Mucosa of gallbladder (tissue), 1 donor: ENCODE measurements at regions not wholly inside any gene's neighbourhood (a gene's known extent, or its start where the extent isn't known, plus 50 kb on each side); places are given as distances from the start of the nearest gene placed in this dataset.
A peak's percentile ranks its signal among the peaks of the same experiment; 100 is the strongest.
"Not testable (repeated sequence)": the region's sequence is repeated elsewhere in the genome, so short reads cannot be mapped to it uniquely, and the experiment has no call there.

ENCODE experiments used
- DNase-seq: peaks from one replicate; pipeline ENCODE4 v3.0.0-alpha.2; 2020; ENCODE audit warnings: low spot score
- donor health status: DM: no; HTN: no; CAD: no.

DNA sequence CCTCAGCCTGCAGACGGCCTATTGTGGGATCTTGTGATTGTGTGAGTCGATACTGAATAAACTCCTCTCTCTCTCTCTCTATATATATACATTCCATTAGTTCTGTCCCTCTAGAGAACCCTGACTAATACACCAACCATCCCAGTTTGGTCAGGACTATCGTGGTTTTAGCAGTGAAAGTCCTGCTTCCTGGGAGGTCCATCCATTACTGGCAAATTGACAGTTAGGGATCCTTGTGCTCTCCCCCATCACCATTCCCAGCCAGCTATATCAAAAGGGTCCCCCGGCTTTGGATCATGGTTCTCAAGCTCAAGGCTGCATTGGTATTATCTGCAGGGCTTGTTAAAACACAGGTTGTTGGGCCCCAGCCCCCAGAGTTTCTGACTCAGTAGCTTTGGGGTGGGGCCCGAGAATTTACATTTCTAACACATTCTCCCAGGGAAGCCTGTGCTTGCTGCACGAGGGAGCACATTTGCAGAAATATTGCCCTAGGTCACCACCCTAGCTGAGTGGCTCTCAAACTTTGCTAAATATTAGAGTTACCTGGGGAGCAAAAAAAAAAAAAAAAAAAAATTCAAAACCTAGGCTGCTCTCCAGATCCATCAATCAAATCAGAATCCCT is 899.1 kb upstream of the AUTS2 start:
- DNase-seq = no peak

DNA sequence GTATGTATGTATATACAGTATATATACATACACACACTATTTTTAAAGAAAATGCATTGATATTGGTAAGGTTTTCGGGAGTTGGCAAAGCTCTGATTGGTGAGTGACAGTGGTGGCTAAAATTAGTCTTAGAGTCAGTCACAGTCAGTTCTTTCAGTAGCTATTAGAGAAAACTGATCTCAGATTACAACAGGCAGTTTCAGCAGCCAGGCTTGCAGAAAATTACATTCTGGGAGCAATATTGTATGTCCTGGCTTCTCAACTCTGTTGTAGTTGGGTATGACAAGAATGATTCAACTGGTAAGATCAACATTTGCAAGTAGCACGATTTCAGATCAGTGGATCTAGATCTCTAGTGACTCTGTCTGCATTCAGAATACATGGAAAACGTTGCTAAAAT is 897.9 kb upstream of the AUTS2 start:
- DNase-seq = no peak

DNA sequence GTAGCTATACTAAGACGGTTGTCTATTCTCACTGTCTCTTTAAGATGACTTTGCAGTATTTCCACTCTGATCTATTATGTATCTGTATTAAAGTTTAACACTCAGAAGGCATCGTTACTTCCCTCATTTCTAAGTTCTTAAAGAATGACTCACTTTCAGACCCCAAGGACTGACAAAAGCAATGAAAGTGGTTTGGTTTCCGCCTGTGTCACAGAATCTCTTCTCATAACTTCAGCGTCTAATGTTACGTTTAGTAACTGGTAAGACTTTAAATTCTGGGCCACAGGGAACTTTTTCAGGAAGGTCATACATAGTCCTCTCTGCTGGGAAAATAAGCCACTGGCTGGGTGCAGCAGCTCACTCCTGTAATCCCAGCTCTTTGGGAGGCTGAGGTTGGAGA is 892.0 kb upstream of the AUTS2 start:
- no peak for DNase-seq

DNA sequence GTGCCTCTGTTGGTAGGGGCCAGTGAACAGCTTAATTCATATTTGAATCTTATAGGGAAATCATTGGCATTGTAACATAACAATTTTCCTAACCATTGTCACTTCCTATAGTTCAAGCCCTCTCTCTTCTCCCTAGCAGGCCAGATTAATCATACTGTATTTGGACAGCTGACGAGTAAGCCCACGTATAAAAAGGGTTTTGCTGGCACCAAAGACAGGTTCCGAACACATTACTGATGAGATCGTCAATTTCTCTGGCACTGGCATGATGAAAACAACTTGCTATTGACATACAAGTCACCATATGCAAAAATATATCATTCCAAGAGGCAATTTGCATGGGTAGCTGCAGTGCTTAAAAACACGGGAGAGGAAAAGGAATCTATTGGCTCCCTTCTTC is 891.1 kb upstream of the AUTS2 start:
- no peak for DNase-seq

DNA sequence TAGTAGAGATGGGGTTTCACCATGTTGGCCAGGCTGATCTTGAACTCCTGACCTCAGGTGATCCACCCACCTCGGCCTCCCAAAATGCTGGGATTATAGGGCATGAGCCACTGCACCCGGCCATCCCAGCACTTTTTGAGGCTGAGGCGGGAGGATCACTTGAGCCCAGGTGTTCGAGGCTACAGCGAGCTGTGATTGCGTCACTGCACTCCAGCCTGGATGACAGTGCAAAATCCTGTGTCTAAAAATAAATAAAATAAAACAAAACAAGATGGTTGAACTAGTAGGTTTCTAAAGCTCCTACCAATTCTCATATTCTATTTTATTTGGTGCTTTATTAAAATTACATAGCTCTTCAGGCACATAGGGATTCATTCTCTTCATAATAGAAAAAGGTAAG is 890.3 kb upstream of the AUTS2 start:
- DNase-seq = no peak

DNA sequence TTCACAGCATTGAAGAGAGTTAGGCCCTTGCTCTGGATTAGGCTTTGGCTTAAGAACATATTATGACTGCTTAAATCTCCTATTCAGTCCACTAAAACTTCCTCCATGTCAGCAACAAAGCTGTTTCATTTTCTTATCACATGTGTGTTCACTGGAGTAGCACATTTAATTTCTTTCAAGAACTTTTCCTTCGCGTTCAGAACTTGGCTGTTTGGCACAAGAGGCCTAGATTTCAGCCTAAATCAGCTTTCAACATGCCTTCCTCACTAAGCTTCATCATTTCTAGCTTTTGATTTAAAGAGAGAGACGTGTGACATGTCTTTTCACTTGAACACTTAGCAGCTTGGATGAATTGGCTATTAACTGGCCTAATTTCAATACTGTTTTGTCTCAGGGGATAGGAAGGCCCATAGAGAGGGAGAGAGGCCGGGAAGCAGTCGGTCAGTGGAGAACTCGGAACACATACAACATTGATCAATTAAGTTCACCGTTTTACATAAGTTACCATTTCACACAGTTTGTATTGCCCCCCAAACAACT is 885.2 kb upstream of the AUTS2 start:
- no peak for DNase-seq

DNA sequence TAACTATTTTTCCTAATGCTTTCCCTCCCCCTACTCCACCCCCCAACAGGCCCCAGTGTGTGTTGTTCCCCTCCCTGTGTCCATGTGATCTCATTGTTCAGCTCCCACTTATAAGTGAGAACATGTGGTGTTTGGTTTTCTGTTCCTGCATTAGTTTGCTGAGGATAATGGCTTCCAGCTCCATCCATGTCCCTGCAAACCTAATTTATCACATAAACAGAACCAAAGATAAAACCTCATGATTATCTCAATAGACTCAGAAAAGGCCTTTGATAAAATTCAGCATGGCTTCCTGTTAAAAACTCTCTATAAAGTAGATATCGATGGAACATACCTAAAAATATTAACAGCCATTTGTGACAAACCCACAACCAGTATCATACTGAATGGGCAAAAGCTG is 884.1 kb upstream of the AUTS2 start:
- DNase-seq = not testable (repeated sequence)

DNA sequence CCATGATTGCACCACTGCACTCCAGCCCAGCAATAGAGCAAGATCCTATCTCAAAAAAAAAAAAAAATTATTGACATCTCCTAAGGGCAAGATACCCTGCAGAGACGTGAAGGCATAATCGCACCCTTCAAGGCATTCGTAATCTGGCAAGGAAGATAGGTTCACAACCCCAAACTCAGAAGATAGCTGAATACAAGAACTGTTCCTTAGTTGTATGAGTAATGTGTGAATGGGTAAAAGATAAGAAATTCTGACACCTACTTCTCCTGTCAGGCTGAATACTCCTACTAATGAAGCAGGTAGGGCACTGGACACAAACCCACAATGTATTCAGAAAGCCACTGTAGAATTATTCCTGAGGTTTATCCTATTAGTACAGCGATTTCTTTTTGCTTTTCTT is 882.4 kb upstream of the AUTS2 start:
- DNase-seq = no peak

DNA sequence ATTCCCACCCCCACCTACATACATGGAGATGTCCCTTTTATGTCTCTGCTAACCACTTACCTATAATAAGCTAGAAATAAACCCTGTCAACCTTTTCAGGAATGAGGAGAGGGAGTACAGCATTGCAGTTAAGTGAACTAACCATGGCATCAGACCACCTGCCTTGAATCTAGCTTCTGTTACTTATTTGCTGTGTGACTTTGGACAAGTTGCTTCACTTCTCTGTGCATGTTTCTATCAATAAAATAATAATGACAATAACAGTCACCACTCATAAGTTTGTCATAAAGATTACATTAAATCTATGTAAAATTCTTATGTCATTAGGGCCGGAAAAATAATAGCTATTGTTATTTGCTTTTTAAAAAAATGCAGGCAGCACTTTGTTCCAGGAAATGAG is 881.1 kb upstream of the AUTS2 start:
- no peak for DNase-seq

DNA sequence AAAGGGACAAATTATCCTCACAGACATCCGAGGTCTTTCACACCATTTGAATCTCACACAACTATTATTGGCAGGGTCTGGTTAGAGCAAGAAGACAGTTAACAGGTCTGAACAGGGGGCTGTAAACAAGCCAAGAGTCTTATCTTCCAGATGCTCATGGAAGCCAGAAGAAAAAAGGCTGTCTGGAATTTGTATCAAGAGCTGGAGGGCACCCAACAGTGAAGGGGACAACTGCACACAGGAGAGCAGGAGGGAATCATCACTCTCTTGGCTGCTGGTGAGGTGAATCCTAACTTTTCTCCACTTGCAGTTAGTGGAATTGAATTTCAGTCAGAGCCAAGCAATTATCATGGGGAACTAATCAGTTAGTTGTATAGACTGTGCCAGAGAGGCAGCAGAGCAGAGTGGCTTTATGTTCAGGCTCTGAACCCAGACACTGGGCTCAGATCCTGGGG is 880.2 kb upstream of the AUTS2 start:
- no peak for DNase-seq

DNA sequence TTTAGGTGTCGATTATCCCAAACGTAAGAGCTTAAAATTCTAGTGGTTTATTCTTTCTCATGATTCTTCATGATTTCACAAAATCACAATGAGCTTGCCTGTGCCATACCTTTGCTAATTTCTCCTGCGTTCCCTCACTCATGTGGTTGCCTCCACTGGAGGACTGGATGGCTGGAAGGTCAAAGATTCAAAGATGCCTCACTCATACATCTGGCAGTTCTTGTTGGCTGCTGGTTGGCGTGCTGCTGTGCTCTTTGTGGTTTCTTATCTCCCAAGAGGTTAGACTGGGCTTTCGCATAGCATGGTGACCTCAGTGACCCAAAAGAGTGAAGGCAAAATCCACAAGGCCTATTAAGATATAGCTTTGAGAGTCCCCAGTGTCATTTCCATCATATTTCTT is 877.6 kb upstream of the AUTS2 start:
- DNase-seq = no peak

DNA sequence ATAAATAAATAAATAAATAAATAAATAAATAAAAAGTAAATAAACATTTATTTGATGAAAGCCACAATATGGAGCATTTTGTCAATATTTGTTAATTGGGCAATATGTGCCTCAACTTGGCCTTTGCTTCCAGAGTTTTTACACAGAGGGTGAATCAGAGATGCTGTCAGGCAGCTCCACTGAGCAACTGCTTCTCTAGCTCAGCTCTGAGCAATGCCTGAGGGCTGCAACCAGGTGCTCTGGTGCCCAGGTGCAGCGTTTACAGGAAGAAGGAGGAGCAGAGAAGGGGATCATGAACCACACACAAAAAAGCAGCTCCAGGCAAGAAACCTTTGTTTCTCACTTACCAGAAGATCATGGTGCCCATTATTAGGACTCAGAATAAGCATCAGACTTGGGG is 876.2 kb upstream of the AUTS2 start:
- DNase-seq = no peak

DNA sequence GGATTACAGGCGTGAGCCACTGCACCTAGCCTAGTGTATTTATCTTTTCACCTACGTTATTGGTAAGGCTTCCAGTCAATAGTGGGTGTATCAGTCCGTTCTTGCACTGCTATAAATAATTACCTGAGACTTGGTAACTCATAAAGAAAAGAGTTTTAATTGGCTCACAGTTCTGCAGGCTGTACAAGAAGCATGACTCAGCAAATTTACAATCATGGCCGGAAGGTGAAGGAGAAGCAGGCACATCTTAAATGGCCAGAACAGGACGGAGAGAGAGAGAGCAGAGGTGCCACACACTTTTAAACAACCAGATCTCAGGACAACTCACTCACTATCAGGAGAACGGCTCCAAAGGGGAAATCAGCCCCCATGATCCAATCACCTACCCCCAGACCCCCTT is 873.3 kb upstream of the AUTS2 start:
- no peak for DNase-seq

DNA sequence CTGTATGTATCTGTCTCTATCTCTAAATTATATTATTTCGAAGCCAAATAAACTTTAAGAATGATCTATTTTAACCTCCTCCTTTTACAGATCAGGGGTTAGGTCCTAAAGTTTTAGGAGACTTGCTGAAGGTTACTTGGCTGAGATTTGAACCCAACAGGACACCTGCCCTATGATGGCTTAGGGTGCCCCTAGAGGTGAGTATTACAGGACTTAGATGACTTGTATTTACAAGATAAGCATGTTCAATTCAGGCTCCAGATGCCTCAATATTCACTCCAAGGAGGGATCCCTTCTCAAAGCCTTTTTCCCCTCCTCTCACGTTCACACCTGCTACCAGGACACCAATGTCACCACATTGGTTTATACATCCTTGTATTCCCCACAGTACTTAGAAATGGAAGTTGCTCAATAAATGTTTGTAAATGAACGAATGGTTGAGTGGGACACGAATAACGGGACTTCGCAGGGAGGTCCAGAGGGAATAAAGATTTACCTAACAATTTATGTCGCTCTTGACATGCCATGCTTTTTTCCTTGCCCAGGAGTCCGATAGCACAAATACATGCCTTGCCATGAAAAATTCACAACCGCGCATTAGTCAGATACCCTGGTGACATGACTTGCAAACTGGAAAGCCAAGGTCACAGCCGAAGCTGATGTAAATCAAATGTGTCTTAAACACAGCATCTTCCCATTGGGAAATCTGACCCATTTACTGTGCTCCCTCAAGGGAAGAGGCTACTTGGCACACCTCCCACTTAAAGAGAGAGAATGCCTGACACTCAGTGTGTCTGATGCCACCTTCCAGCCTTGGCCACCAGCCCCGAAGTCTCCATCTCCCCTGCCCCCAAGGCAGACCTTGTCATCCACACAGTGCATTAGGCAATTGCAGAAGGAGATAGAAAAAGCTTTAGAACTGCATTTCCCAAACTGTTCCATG is 872.2 kb upstream of the AUTS2 start:
- no peak for DNase-seq

DNA sequence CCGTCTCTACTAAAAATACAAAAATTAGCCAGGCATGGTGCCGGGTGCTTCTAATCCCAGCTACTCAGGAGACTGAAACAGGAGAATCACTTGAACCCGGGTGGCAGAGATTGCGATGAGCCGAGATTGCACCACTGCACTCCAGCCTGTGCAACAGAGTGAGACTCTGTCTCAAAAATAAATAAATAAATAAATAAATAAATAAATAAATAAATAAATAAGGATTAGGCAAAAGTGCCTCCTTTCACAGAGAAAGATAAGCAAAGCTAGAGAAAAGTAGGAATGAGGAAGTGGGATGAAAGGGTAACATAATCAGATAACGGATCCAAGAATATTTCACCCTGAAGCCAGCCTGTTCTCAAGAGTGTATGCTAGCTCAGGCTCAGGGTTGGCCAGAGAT is 869.6 kb upstream of the AUTS2 start:
- DNase-seq = not testable (repeated sequence)

DNA sequence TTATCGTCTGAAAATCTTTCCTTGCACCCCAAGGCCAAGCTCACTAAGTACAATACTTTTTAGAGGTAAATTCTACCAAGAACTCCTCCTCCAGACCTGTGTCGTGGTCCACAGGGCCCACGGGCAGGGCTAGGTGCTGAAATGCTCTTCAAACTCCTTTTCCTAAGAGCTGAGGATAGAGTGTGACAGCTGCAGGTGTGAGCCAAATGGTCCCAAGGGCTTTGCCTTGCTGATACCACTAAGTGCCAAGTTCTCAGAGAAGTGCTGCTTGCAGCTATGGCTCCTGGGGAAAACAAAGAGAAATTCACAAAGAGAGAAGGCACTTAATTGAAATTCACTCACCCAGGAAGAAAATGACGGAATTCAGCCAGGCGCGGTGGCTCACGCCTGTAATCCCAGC is 868.9 kb upstream of the AUTS2 start:
- DNase-seq = no peak

DNA sequence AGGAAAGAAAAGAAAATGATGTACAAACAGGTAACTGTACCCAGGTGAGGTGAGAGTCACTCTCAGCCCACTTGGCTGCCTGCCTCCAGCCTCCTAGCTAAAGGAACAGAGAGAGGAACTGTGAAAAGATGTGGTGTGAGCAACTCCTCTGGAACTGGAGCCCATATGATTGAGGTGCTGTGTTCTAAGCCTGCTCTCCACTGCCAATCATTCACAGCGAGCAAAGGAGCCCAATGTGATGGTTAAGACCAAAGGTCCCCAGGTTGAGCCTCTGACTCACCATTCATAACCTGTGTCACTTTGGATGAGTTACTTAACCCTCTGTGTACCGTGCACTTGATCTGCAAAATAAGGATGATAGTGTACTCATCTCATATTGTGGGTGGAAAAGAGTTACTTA is 868.1 kb upstream of the AUTS2 start:
- DNase-seq = peak; percentile 20

DNA sequence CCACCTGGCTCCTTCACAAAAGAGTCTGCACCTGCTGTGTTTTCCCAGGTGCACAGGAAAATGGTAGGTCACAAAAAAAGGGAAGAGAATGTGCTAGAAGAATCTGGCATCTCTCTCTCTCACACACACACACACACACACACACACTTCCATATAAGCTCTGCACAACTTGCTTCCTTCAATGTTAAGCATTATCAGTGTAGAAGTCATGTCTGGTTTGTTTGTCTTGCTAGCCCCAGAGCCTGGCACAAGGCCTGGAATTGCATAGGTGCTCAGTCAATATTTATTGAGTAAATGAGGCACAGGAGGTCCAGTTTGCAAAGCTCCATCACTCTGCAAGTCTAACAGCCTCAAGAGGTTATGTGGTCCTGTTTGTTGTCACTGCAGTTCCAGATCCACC is 867.3 kb upstream of the AUTS2 start:
- peak; percentile 85 for DNase-seq

DNA sequence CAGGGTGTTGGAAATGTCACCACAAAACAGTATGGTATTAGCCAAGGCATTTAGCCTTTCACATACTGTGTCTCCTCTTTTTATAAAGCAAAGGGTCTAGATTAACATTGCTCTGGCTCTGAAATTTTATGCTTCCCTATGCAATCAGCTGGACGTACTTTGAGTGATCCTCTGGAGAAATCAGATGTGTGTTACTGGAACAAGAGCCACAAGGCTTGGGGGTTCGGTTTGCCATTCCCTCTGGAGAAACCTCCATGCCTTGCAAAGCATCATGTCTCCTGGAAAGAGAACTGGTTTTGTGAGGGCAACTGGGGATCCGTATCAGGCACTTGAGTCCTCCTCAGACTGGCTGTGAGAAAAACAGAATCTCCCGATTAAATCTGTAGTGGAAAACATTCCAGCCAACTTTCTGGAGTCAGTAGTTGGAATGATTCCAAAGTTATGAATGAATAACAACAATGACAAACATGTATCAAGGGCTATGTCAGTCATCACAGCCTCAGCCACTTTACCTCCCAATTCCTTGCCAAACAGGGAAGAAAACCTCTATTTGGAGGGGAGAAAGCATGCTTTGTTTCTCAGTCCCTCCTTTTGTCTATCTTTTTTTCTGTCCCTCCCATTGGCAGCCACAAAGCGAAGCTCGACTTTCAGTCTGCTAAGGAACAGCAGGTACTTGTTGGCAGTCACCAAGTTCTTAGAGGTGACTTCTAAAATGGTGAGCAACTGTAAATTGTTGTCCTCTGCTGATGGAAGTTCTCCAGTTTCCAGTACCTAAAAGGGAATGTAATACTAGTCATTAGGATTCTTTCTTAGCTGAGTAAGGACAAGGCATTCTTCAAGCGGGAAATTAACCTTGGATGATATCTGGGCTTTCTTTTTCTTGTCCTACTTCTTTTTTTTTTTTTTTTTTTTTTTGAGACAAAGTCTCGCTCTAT is 864.8 kb upstream of the AUTS2 start:
- DNase-seq = no peak

DNA sequence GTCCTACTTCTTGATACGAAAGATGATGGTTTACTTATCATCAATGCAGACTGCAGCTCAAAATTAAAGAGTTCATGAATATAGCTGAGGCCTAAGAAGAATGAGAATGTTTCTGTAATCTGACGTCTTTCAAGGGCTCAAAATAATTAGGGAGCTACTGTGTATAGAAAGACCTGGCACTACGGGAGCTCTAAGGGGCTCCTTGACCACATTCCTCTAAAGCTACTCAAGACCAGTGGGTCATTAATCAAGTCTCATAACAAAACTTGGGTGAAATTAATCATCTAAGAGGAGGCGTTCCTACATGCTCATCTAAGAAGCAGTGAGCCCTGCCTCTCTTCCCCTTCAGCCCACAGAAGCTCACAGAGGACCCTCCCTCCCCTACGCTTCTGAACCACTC is 863.8 kb upstream of the AUTS2 start:
- DNase-seq = no peak

DNA sequence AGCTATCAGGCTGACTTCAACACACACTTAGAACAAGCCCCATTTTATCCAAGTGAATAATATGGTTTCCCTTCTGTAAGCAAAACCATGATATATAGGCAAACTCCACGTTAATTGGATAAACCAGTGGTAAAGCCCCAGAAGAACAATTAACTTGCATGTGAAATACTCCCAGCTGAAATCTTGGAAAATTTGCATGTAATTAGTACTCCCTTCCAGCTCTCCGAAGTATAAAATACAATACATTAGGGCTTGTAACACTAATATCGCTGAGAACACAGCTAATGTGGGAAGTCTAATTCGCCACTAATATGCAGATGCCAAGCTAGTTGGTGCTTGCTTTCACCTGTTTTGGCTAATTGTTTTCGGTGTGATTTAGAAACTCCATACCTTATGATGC is 859.0 kb upstream of the AUTS2 start:
- DNase-seq = no peak

DNA sequence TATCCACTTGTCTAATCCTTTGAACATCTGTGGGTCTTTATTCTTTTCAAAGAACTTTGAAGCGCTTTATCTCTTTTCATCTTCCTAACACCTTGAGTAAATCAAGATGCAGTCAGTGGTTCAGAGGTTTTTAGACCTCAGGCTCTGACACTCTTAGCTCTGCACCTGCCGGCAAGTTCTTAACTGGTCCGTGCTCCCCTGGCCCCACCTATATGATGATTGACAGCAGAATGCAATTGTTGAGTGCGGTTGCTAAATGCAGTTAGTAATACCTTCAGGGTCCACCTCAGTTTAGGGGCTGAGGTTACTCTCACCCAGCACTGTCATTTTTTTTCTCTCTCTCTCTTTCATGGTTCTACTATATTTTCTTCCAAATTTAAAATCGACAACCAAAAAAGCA is 854.2 kb upstream of the AUTS2 start:
- DNase-seq = no peak
